HepG2 (cell line): ENCODE measurements at regions not wholly inside any gene's neighbourhood (a gene's known extent, or its start where the extent isn't known, plus 50 kb on each side); places are given as distances from the start of the nearest gene placed in this dataset.

Source experiments
- ATAC-seq: fragments of 200-7000 bp; cut with Tn5 transposase; 3 replicates; pipeline ENCODE4 v1.9.1; 2020; ENCODE audit warnings: mild to moderate bottlenecking, moderate library complexity
- BruUV-seq: library from RNA; stranded (reverse); fragments of 400-500 nt; replicated peaks from 2 replicates; lab custom pipeline; 2021; lab: Mats Ljungman, UMichigan
- CTCF ChIA-PET: fragments of 300-600 bp; formaldehyde crosslinking; extraction: SDS; loops from one replicate; lab custom pipeline; 2021; ENCODE audit warnings: low total read pairs, inconsistent platforms, low intra/inter-chr PET ratio; lab: Yijun Ruan, JAX
- POLR2A ChIA-PET: fragments of 350-600 bp; sonication (Branson Sonifier 250); formaldehyde crosslinking; loops from one replicate; lab custom pipeline; 2020; ENCODE audit warnings: antibody characterized with exemption, inconsistent platforms; lab: Yijun Ruan, JAX
- DNase-seq: peaks from one replicate; pipeline ENCODE4 v3.0.0-alpha.2; 2015; ENCODE audit warnings: low spot score
- FAIRE-seq: peaks from 3 replicates; lab custom pipeline; 2011; peaks lifted over from hg19 to GRCh38; lab: Jason Lieb, UNC
- H2AFZ ChIP-seq: one replicate; pipeline ENCODE4 v1.6.1; 2011; ENCODE audit warnings: low read length, inconsistent platforms
- H3K27ac ChIP-seq: fragments of 300-600 bp; 3 replicates; pipeline ENCODE4 v1.8.0; 2011; ENCODE audit warnings: mixed run types, mild to moderate bottlenecking, mixed read lengths, low read length, inconsistent platforms; ENCODE audit not compliant: insufficient read depth; ENCODE audit errors: extremely low read length
- H3K27me3 ChIP-seq, 2 experiments: fragments of 200-600 bp in 1 of 2; 2 replicates in 1 of 2; 3 replicates in 1 of 2; pipeline versions ENCODE4 v1.6.0 to v1.8.0; 2011; ENCODE audit warnings: low read length in 2 of 2, mild to moderate bottlenecking in 2 of 2, moderate library complexity in 2 of 2, inconsistent platforms in 1 of 2; ENCODE audit not compliant: insufficient read depth in 2 of 2, control insufficient read depth in 1 of 2
- H3K36me3 ChIP-seq, 2 experiments: fragments of 200-600 bp in 1 of 2; replicated peaks in 1 of 2; 2 replicates in 1 of 2; 3 replicates in 1 of 2; pipeline versions ENCODE4 v1.5.1 to v1.8.0; 2011; ENCODE audit warnings: low read length in 2 of 2, inconsistent platforms in 1 of 2; ENCODE audit not compliant: insufficient read depth in 2 of 2, control insufficient read depth in 1 of 2
- H3K4me1 ChIP-seq: 2 replicates; pipeline ENCODE4 v1.5.1; 2012; ENCODE audit warnings: low read length, inconsistent platforms; ENCODE audit not compliant: insufficient read depth
- H3K4me2 ChIP-seq: 2 replicates; pipeline ENCODE4 v1.6.0; 2011; ENCODE audit warnings: low read depth, low read length, inconsistent platforms
- H3K4me3 ChIP-seq, 3 experiments: fragments of 200-600 bp in 1 of 3; sonication (generic), shearing (Covaris generic) in 1 of 3; replicated peaks in 1 of 3; 2 replicates each; pipeline ENCODE4 v1.5.1; 2011 to 2016; ENCODE audit warnings: low read length in 3 of 3, inconsistent platforms in 2 of 3, low read depth in 2 of 3, mild to moderate bottlenecking in 2 of 3, control low read depth in 1 of 3, mixed read lengths in 1 of 3; ENCODE audit not compliant: insufficient read depth in 1 of 3
- H3K79me2 ChIP-seq: one replicate; pipeline ENCODE4 v1.6.1; 2011; ENCODE audit warnings: low read length, inconsistent platforms; ENCODE audit not compliant: insufficient read depth
- H3K9ac ChIP-seq: 2 replicates; pipeline ENCODE4 v1.6.0; 2011; ENCODE audit warnings: mild to moderate bottlenecking, low read depth, low read length, inconsistent platforms; ENCODE audit not compliant: insufficient read depth
- H3K9me3 ChIP-seq: 2 replicates; pipeline ENCODE4 v1.5.1; 2012; ENCODE audit warnings: mild to moderate bottlenecking, low read length
- H4K20me1 ChIP-seq: 2 replicates; pipeline ENCODE4 v1.6.0; 2011; ENCODE audit warnings: inconsistent platforms, mild to moderate bottlenecking, low read length, moderate library complexity; ENCODE audit not compliant: insufficient read depth
- ATF5 ChIP-seq: sonication (generic); formaldehyde crosslinking; IDR thresholded peaks from 2 replicates; pipeline ENCODE4 v1.4.0; 2020; ENCODE audit warnings: mild to moderate bottlenecking, low read depth, missing genetic modification reagents
- HDAC6 ChIP-seq: fragments of 200-600 bp; sonication (generic); IDR thresholded peaks from 2 replicates; pipeline ENCODE4 v1.7.0; 2017; ENCODE audit warnings: mild to moderate bottlenecking, antibody characterized with exemption, low read length, low read depth
- MAFF ChIP-seq: IDR thresholded peaks from 2 replicates; pipeline ENCODE4 v1.6.1; 2011; ENCODE audit warnings: low read depth, low read length, improper control_type of control experiment
- MAFK ChIP-seq, 2 experiments: IDR thresholded peaks in 1 of 2; conservative IDR thresholded peaks in 1 of 2; 2 replicates each; pipeline ENCODE4 v1.6.1; 2011; ENCODE audit warnings: improper control_type of control experiment in 2 of 2, low read length in 2 of 2
- PBX2 ChIP-seq: IDR thresholded peaks from 2 replicates; pipeline ENCODE4 v1.6.1; 2016; ENCODE audit warnings: control low read depth
- SOX5 ChIP-seq: IDR thresholded peaks from 2 replicates; pipeline ENCODE4 v1.6.1; 2016; ENCODE audit warnings: borderline replicate concordance
- SUZ12 ChIP-seq: fragments of 150-350 bp; IDR thresholded peaks from 2 replicates; pipeline ENCODE4 v1.6.1; 2014; ENCODE audit warnings: low read depth, low read length
- ZNF781 ChIP-seq: sonication (generic); formaldehyde crosslinking; IDR thresholded peaks from 2 replicates; pipeline ENCODE4 v1.5.1; 2020; ENCODE audit warnings: borderline replicate concordance, mild to moderate bottlenecking, missing genetic modification reagents; ENCODE audit errors: not compliant biosample characterization
- WGBS: methylation state at CpG from one replicate; pipeline ENCODE4 v1.1.6; 2017; ENCODE audit warnings: low lambda C conversion rate; 5-methylcytosine and 5-hydroxymethylcytosine counted together
- in situ Hi-C: cut with HindIII; loops from 2 replicates; pipeline ENCODE4 v1.10.0; 2017; ENCODE audit warnings: low pct_unique_long_range_greater_than_20kb; ENCODE audit not compliant: extremely low pct_ligation_motif_present
- intact Hi-C: fragments of 100-400 bp; cut with micrococcal nuclease; formaldehyde crosslinking; loops from one replicate; pipeline ENCODE4 v1.10.0; 2022; ENCODE audit not compliant: unreplicated experiment

- BruUV-seq, result no TSS peak
- POLR2A ChIA-PET, result no interaction called here
These were observed 558.2 kb downstream of the CDH26 start for GRCh38 chr20:60516442-60516841.

GRCh38 chr20:60518022-60518421 lies 559.8 kb downstream of the CDH26 start:
- POLR2A ChIA-PET, result no interaction called here
- Histone ChIP-seq H3K27me3 (no peaks in the 10 kb centered on the region), H3K9me3 (peaks cover 72% of the 10 kb centered on the region), H4K20me1 (no peaks in the 10 kb centered on the region), H3K4me1 (no peaks in the 10 kb centered on the region), H2AFZ (no peak overlapping the region), H3K36me3 (no peaks in the 10 kb centered on the region), H3K79me2 (no peaks in the 10 kb centered on the region), H3K4me2 (no peak overlapping the region), H3K27ac (no peak overlapping the region), H3K9ac (no peak overlapping the region), H3K4me3 (no peak overlapping the region)
- no peak for FAIRE-seq
- ATAC-seq, result no peak
- CTCF ChIA-PET, result no interaction called here
- 0% methylated on average over 1 of the region's 1 CpG for WGBS
- TF ChIP-seq HDAC6 (no peak), SOX5 (CRISPR knock-in tag) (no peak), PBX2 (CRISPR knock-in tag) (no peak), SUZ12 (no peak), ATF5 (CRISPR knock-in tag) (no peak)
- intact Hi-C loops, result no loop called here
- no TSS peak for BruUV-seq
- DNase-seq, result no peak
- in situ Hi-C loops, result no loop called here

More at GRCh38 chr20:60516442-60516841, 558.2 kb downstream of the CDH26 start:
- H3K27me3 ChIP-seq, result no peaks in the 10 kb centered on the region
- peaks cover 72% of the 10 kb centered on the region for H3K9me3 ChIP-seq
- DNase-seq (no peak), FAIRE-seq (no peak), ATAC-seq (no peak)
- 2% methylated on average over 2 of the region's 2 CpGs for WGBS
- no peak overlapping the region for H3K4me2 ChIP-seq
- intact Hi-C loops, result no loop called here
- H3K4me1 ChIP-seq, result no peaks in the 10 kb centered on the region
- H3K4me3 ChIP-seq, result no peak overlapping the region
- H3K9ac ChIP-seq, result no peak overlapping the region
- in situ Hi-C loops, result no loop called here
- CTCF ChIA-PET, result no interaction called here
- H3K36me3 ChIP-seq, result no peaks in the 10 kb centered on the region
- TF ChIP-seq ZNF781 (CRISPR knock-in tag) (no peak), MAFF (peak; percentile 98), MAFK (conservative IDR thresholded peaks at IDR 0.05 in 1 of 2, IDR thresholded peaks at IDR 0.05 in 1 of 2; ENCODE audit: low read length in 2 of 2) (peak; percentile 98 to 99)
- H4K20me1 ChIP-seq, result no peaks in the 10 kb centered on the region
- H3K27ac ChIP-seq, result no peak overlapping the region
- no peak overlapping the region for H2AFZ ChIP-seq
- H3K79me2 ChIP-seq, result no peaks in the 10 kb centered on the region
